GM12878 (cell line): ENCODE measurements at regions not wholly inside any gene's neighbourhood (a gene's known extent, or its start where the extent isn't known, plus 50 kb on each side); places are given as distances from the start of the nearest gene placed in this dataset.

Experiments
- ATAC-seq: fragments of 200-7000 bp; cut with Tn5 transposase; 3 replicates; pipeline ENCODE4 v1.9.1; 2020; ENCODE audit warnings: mild to moderate bottlenecking, moderate library complexity
- BruUV-seq: library from RNA; stranded (reverse); fragments of 400-500 nt; replicated peaks from 2 replicates; lab custom pipeline; 2021; lab: Mats Ljungman, UMichigan
- CTCF ChIA-PET: fragments of 300-600 bp; sonication (Branson Sonifier 250); formaldehyde crosslinking; extraction: SDS; loops from one replicate; lab custom pipeline; 2021; ENCODE audit warnings: inconsistent platforms; lab: Yijun Ruan, JAX
- POLR2A ChIA-PET: fragments of 350-600 bp; formaldehyde crosslinking; extraction: SDS; loops from one replicate; lab custom pipeline; 2021; ENCODE audit warnings: inconsistent platforms; lab: Charles Lee
- RAD21 ChIA-PET: fragments of 300-600 bp; sonication (Branson Sonifier 250); formaldehyde crosslinking; loops from one replicate; lab custom pipeline; 2023; ENCODE audit warnings: antibody characterized with exemption; ENCODE audit not compliant: unreplicated experiment; lab: Charles Lee
- SMC1A ChIA-PET: fragments of 300-600 bp; sonication (Branson Sonifier 250); formaldehyde crosslinking; loops from one replicate; lab custom pipeline; 2023; ENCODE audit not compliant: unreplicated experiment, uncharacterized antibody; lab: Charles Lee
- DNase-seq: peaks from one replicate; pipeline ENCODE4 v3.0.0-alpha.2; 2011; ENCODE audit warnings: low read depth, low spot score
- FAIRE-seq: peaks from 3 replicates; lab custom pipeline; 2011; peaks lifted over from hg19 to GRCh38; lab: Jason Lieb, UNC
- H2AFZ ChIP-seq: 2 replicates; pipeline ENCODE4 v1.6.0; 2011; ENCODE audit warnings: low read depth, low read length, control low read depth; ENCODE audit not compliant: control insufficient read depth
- H3K27ac ChIP-seq: 2 replicates; pipeline ENCODE4 v1.5.1; 2011; ENCODE audit warnings: control low read depth; ENCODE audit not compliant: control insufficient read depth, insufficient read depth
- H3K27me3 ChIP-seq, 2 experiments: replicated peaks in 1 of 2; 2 replicates each; pipeline versions ENCODE4 v1.6.0 to v1.6.1; 2011; ENCODE audit warnings: low read length in 1 of 2; ENCODE audit not compliant: control insufficient read depth in 2 of 2, insufficient read depth in 2 of 2
- H3K36me3 ChIP-seq, 2 experiments: 2 replicates each; pipeline ENCODE4 v1.5.1; 2011; ENCODE audit warnings: low read length in 1 of 2; ENCODE audit not compliant: control insufficient read depth in 2 of 2, insufficient read depth in 2 of 2
- H3K4me1 ChIP-seq: 2 replicates; pipeline ENCODE4 v1.6.1; 2011; ENCODE audit warnings: mild to moderate bottlenecking, low read length, moderate library complexity, mixed read lengths; ENCODE audit not compliant: control insufficient read depth, insufficient read depth
- H3K4me2 ChIP-seq: 2 replicates; pipeline ENCODE4 v1.6.0; 2011; ENCODE audit warnings: control low read depth; ENCODE audit not compliant: control insufficient read depth, insufficient read depth
- H3K4me3 ChIP-seq: fragments of 200-600 bp; sonication (generic); 2 replicates; pipeline ENCODE4 v1.5.1; 2016
- H3K79me2 ChIP-seq: 2 replicates; pipeline ENCODE4 v1.6.0; 2011; ENCODE audit warnings: low read length; ENCODE audit not compliant: control insufficient read depth, insufficient read depth
- H3K9ac ChIP-seq: 2 replicates; pipeline ENCODE4 v1.8.0; 2011; ENCODE audit warnings: low read length, control low read depth, mixed read lengths; ENCODE audit not compliant: control insufficient read depth, insufficient read depth
- H3K9me3 ChIP-seq: replicated peaks from 3 replicates; pipeline ENCODE4 v1.5.1; 2011; ENCODE audit warnings: mild to moderate bottlenecking, low read length; ENCODE audit not compliant: control insufficient read depth, insufficient read depth
- H4K20me1 ChIP-seq: 2 replicates; pipeline ENCODE4 v1.6.0; 2011; ENCODE audit not compliant: control insufficient read depth, insufficient read depth
- BMI1 ChIP-seq: fragments of 450-650 bp; IDR thresholded peaks from 2 replicates; pipeline ENCODE4 v1.6.1; 2016; ENCODE audit warnings: mild to moderate bottlenecking, moderate library complexity, borderline replicate concordance
- CBX3 ChIP-seq: fragments of 200-600 bp; sonication (generic); IDR thresholded peaks from 2 replicates; pipeline ENCODE4 v1.6.1; 2016; ENCODE audit warnings: low read depth, borderline replicate concordance
- CREM ChIP-seq: IDR thresholded peaks from 2 replicates; pipeline ENCODE4 v1.6.1; 2014; ENCODE audit warnings: antibody characterized with exemption, low read depth
- ESRRA ChIP-seq: IDR thresholded peaks from 2 replicates; pipeline ENCODE4 v1.6.1; 2012; ENCODE audit warnings: mild to moderate bottlenecking, low read length, improper control_type of control experiment
- KLF5 ChIP-seq: fragments of 450-650 bp; IDR thresholded peaks from 2 replicates; pipeline ENCODE4 v1.6.1; 2014; ENCODE audit warnings: mild to moderate bottlenecking; ENCODE audit not compliant: partially characterized antibody
- NFIC ChIP-seq: IDR thresholded peaks from 2 replicates; pipeline ENCODE4 v1.6.1; 2012; ENCODE audit warnings: low read depth, mild to moderate bottlenecking, inconsistent platforms, low read length, moderate library complexity
- PML ChIP-seq: IDR thresholded peaks from 2 replicates; pipeline ENCODE4 v1.6.1; 2012; ENCODE audit warnings: low read length, inconsistent platforms
- RAD51 ChIP-seq: fragments of 450-650 bp; IDR thresholded peaks from 2 replicates; pipeline ENCODE4 v1.6.1; 2016; ENCODE audit warnings: moderate library complexity, mild to moderate bottlenecking, inconsistent platforms
- SIN3A ChIP-seq: IDR thresholded peaks from 2 replicates; pipeline ENCODE4 v1.6.1; 2012; ENCODE audit warnings: low read depth, low read length, improper control_type of control experiment
- SP1 ChIP-seq: IDR thresholded peaks from one replicate; pipeline ENCODE4 v1.6.1; 2011; ENCODE audit warnings: low read depth, low read length
- SREBF2 ChIP-seq: IDR thresholded peaks from 2 replicates; pipeline ENCODE4 v1.6.1; 2012; ENCODE audit warnings: mild to moderate bottlenecking, low read length
- STAT1 ChIP-seq: fragments of 450-650 bp; conservative IDR thresholded peaks from 2 replicates; pipeline ENCODE4 v1.6.1; 2014; ENCODE audit warnings: antibody characterized with exemption, mild to moderate bottlenecking
- TBL1XR1 ChIP-seq: IDR thresholded peaks from 2 replicates; pipeline ENCODE4 v1.6.1; 2012; ENCODE audit warnings: low read depth, low read length, improper control_type of control experiment
- TCF12 ChIP-seq: IDR thresholded peaks from 2 replicates; pipeline ENCODE4 v1.6.1; 2011; ENCODE audit warnings: low read depth, mild to moderate bottlenecking, low read length
- YY1 ChIP-seq: IDR thresholded peaks from 2 replicates; pipeline ENCODE4 v1.6.1; 2011; ENCODE audit warnings: low read depth, mild to moderate bottlenecking, low read length
- WGBS: methylation state at CpG from one replicate; pipeline ENCODE4 v1.1.6; 2016; ENCODE audit warnings: low lambda C conversion rate; ENCODE audit not compliant: insufficient replicate concordance, insufficient coverage; ENCODE audit errors: missing lambda C conversion rate; 5-methylcytosine and 5-hydroxymethylcytosine counted together
- in situ Hi-C: fragments of 300-500 bp; cut with MboI; formaldehyde crosslinking; loops from 9 replicates; pipeline ENCODE4 v1.14.3; 2018; ENCODE audit warnings: mixed read lengths
- intact Hi-C: fragments of 100-400 bp; cut with micrococcal nuclease; formaldehyde crosslinking; loops from one replicate; pipeline ENCODE4 v1.14.2; 2022; ENCODE audit not compliant: unreplicated experiment
- TF ChIP-seq, protein P1 (sequence below): fragments of 450-650 bp; IDR thresholded peaks from 2 replicates; pipeline ENCODE4 v1.6.1; 2018; ENCODE audit warnings: mild to moderate bottlenecking, low read depth, moderate library complexity; ENCODE audit not compliant: partially characterized antibody
- TF ChIP-seq, protein P2 (sequence below): fragments of 450-650 bp; IDR thresholded peaks from 2 replicates; pipeline ENCODE4 v1.6.1; 2016; ENCODE audit warnings: mild to moderate bottlenecking, moderate library complexity, borderline replicate concordance

DNA sequence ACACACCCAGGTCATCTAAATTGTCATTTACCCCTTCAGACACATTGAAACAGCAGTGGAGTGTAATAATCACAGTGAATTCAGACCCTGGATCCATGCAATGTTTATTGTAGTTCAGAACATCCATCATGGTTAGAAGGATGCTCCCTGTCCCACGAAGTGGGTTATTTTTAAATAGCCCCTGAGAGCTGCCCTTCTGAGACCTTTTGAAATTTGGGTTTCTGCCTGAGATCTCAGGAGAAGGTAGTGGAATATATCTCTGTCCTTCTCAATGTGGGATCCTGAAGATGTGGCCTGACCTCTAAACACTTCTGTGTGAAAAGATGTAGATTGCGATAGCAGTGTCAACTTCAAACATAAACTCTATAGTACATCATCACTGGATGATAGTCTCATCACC, 1080.6 kb downstream of the TMEM121 start:
- ATAC-seq: no peak
- in situ Hi-C loops: no loop called here
- no peak for DNase-seq
- no peaks in the 10 kb centered on the region for H3K36me3 ChIP-seq
- FAIRE-seq: no peak
- peaks cover 0 to 3% of the 10 kb centered on the region in 2 experiments; a peak in 1 of 4 replicates for H3K27me3 ChIP-seq
- intact Hi-C loops: no loop called here
- no peaks in the 10 kb centered on the region for H3K9me3 ChIP-seq
- no peaks in the 10 kb centered on the region for H3K79me2 ChIP-seq
- no peak overlapping the region for H3K27ac ChIP-seq
- ChIA-PET CTCF (interaction anchor here (0.5 to 6.0 kb wide), 9 partner anchors 11 to 266 kb away, joined by 3 to 65 read pairs (median 6); no protein-coding TSS in a partner anchor), POLR2A (no interaction called here), SMC1A (interaction anchor here (1.1 to 1.6 kb wide), 2 partner anchors 13 to 16 kb away, joined by 3 to 4 read pairs; no protein-coding TSS in a partner anchor), RAD21 (no interaction called here)
- no peak overlapping the region for H3K9ac ChIP-seq
- 53% methylated on average over 2 of the region's 2 CpGs for WGBS
- H3K4me2 ChIP-seq: no peak overlapping the region
- BruUV-seq: no TSS peak
- H4K20me1 ChIP-seq: no peaks in the 10 kb centered on the region
- H3K4me1 ChIP-seq: no peaks in the 10 kb centered on the region
- H3K4me3 ChIP-seq: no peak overlapping the region
- no peak overlapping the region for H2AFZ ChIP-seq
- TF ChIP-seq SREBF2 (no peak), SP1 (no peak), STAT1 (no peak), TCF12 (no peak), ESRRA (no peak), YY1 (no peak), CREM (no peak), NFIC (no peak), KLF5 (no peak), BMI1 (no peak), TBL1XR1 (no peak), CBX3 (no peak), SIN3A (no peak), RAD51 (no peak), PML (no peak)
- TF ChIP-seq, protein P1, sequence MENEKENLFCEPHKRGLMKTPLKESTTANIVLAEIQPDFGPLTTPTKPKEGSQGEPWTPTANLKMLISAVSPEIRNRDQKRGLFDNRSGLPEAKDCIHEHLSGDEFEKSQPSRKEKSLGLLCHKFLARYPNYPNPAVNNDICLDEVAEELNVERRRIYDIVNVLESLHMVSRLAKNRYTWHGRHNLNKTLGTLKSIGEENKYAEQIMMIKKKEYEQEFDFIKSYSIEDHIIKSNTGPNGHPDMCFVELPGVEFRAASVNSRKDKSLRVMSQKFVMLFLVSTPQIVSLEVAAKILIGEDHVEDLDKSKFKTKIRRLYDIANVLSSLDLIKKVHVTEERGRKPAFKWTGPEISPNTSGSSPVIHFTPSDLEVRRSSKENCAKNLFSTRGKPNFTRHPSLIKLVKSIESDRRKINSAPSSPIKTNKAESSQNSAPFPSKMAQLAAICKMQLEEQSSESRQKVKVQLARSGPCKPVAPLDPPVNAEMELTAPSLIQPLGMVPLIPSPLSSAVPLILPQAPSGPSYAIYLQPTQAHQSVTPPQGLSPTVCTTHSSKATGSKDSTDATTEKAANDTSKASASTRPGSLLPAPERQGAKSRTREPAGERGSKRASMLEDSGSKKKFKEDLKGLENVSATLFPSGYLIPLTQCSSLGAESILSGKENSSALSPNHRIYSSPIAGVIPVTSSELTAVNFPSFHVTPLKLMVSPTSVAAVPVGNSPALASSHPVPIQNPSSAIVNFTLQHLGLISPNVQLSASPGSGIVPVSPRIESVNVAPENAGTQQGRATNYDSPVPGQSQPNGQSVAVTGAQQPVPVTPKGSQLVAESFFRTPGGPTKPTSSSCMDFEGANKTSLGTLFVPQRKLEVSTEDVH: no peak
- TF ChIP-seq, protein P2, sequence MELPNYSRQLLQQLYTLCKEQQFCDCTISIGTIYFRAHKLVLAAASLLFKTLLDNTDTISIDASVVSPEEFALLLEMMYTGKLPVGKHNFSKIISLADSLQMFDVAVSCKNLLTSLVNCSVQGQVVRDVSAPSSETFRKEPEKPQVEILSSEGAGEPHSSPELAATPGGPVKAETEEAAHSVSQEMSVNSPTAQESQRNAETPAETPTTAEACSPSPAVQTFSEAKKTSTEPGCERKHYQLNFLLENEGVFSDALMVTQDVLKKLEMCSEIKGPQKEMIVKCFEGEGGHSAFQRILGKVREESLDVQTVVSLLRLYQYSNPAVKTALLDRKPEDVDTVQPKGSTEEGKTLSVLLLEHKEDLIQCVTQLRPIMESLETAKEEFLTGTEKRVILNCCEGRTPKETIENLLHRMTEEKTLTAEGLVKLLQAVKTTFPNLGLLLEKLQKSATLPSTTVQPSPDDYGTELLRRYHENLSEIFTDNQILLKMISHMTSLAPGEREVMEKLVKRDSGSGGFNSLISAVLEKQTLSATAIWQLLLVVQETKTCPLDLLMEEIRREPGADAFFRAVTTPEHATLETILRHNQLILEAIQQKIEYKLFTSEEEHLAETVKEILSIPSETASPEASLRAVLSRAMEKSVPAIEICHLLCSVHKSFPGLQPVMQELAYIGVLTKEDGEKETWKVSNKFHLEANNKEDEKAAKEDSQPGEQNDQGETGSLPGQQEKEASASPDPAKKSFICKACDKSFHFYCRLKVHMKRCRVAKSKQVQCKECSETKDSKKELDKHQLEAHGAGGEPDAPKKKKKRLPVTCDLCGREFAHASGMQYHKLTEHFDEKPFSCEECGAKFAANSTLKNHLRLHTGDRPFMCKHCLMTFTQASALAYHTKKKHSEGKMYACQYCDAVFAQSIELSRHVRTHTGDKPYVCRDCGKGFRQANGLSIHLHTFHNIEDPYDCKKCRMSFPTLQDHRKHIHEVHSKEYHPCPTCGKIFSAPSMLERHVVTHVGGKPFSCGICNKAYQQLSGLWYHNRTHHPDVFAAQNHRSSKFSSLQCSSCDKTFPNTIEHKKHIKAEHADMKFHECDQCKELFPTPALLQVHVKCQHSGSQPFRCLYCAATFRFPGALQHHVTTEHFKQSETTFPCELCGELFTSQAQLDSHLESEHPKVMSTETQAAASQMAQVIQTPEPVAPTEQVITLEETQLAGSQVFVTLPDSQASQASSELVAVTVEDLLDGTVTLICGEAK: no peak
